Sciatic nerve (tissue), 2 donors: ENCODE measurements at regions not wholly inside any gene's neighbourhood (a gene's known extent, or its start where the extent isn't known, plus 50 kb on each side); places are given as distances from the start of the nearest gene placed in this dataset.

Source experiments
- ATAC-seq: fragments of 200-7000 bp; cut with Tn5 transposase; one replicate; pipeline ENCODE4 v1.9.1; 2020; ENCODE audit warnings: mild to moderate bottlenecking, moderate library complexity
- DNase-seq: peaks from one replicate; pipeline ENCODE4 v3.0.0-alpha.2; 2020; ENCODE audit warnings: low spot score
- intact Hi-C: fragments of 100-400 bp; cut with DNase I; formaldehyde crosslinking; loops from one replicate; pipeline ENCODE4 v1.14.2; 2022
- donor health status: DM: no; HTN: no; CAD: no.
- donor health status: DM: no; HTN: no; CAD: no.

- intact Hi-C loops: no loop called here
- ATAC-seq (no peak), DNase-seq (no peak)
Measured at GRCh38 chr14:104437703-104438102, 141.9 kb upstream of the C14orf180 start.

GRCh38 chr14:104438166-104438887, 141.2 kb upstream of the C14orf180 start:
- intact Hi-C loops: no loop called here
- DNase-seq: peak; percentile 49
- ATAC-seq: no peak

- ATAC-seq: no peak
- intact Hi-C loops: no loop called here
- no peak for DNase-seq
Measured at GRCh38 chr14:104439625-104440024, 139.9 kb upstream of the C14orf180 start.

- intact Hi-C loops: no loop called here
- ATAC-seq: no peak
- no peak for DNase-seq
Measured at GRCh38 chr14:104440297-104440956, 139.1 kb upstream of the C14orf180 start.

- DNase-seq (peak; percentile 28), ATAC-seq (no peak)
- intact Hi-C loops: no loop called here
Measured at GRCh38 chr14:104441275-104442106, 138.1 kb upstream of the C14orf180 start.

GRCh38 chr14:104442107-104442551, 137.4 kb upstream of the C14orf180 start:
- ATAC-seq (no peak), DNase-seq (peak; percentile 43)
- intact Hi-C loops: no loop called here

- intact Hi-C loops: no loop called here
- no peak for ATAC-seq
- peak; percentile 43 for DNase-seq
Measured at GRCh38 chr14:104442631-104443390, 136.8 kb upstream of the C14orf180 start.

- no peak for ATAC-seq
- intact Hi-C loops: no loop called here
- DNase-seq: peak; percentile 33
Measured at GRCh38 chr14:104443391-104444158, 136.0 kb upstream of the C14orf180 start.

GRCh38 chr14:104444159-104445030, 135.2 kb upstream of the C14orf180 start:
- intact Hi-C loops: no loop called here
- ATAC-seq (no peak), DNase-seq (no peak)

GRCh38 chr14:104445086-104445485, 134.5 kb upstream of the C14orf180 start:
- no peak for DNase-seq
- intact Hi-C loops: no loop called here
- ATAC-seq: no peak

GRCh38 chr14:104445832-104446381, 133.7 kb upstream of the C14orf180 start:
- intact Hi-C loops: no loop called here
- DNase-seq (peak; percentile 43), ATAC-seq (no peak)

GRCh38 chr14:104446611-104447010, 133.0 kb upstream of the C14orf180 start:
- ATAC-seq (no peak), DNase-seq (no peak)
- intact Hi-C loops: no loop called here

- DNase-seq: no peak
- ATAC-seq: no peak
Measured at GRCh38 chr14:104447750-104448149, 131.8 kb upstream of the C14orf180 start.

GRCh38 chr14:104448321-104448720, 131.2 kb upstream of the C14orf180 start:
- ATAC-seq (no peak), DNase-seq (no peak)
- intact Hi-C loops: no loop called here

More at GRCh38 chr14:104447750-104448149, 131.8 kb upstream of the C14orf180 start:
- intact Hi-C loops: no loop called here

- DNase-seq (no peak), ATAC-seq (no peak)
- intact Hi-C loops: no loop called here
Measured at GRCh38 chr14:104448721-104449120, 130.8 kb upstream of the C14orf180 start.

- DNase-seq (peak; percentile 49), ATAC-seq (no peak)
- intact Hi-C loops: no loop called here
Measured at GRCh38 chr14:104450811-104451401, 128.7 kb upstream of the C14orf180 start.

GRCh38 chr14:104451474-104451873, 128.1 kb upstream of the C14orf180 start:
- intact Hi-C loops: no loop called here
- DNase-seq: no peak
- no peak for ATAC-seq
